Mesothelial cell of epicardium (in vitro differentiated cells): ENCODE measurements at regions not wholly inside any gene's neighbourhood (a gene's known extent, or its start where the extent isn't known, plus 50 kb on each side); places are given as distances from the start of the nearest gene placed in this dataset.

Experiments
- DNase-seq, 2 experiments: peaks; one replicate each; pipeline ENCODE4 v3.0.0; 2021; ENCODE audit warnings: low spot score in 2 of 2; ENCODE audit not compliant: unreplicated experiment in 2 of 2
- H3K27ac Mint-ChIP-seq: 2 replicates; pipeline ENCODE4 v1.8.0; 2021; ENCODE audit warnings: mixed read lengths
- H3K27me3 Mint-ChIP-seq: 2 replicates; pipeline ENCODE4 v1.8.0; 2021; ENCODE audit warnings: low read depth, mixed read lengths
- H3K36me3 Mint-ChIP-seq: 2 replicates; pipeline ENCODE4 v1.8.0; 2021; ENCODE audit warnings: mixed read lengths
- H3K4me1 Mint-ChIP-seq: 2 replicates; pipeline ENCODE4 v1.8.0; 2021; ENCODE audit warnings: mixed read lengths
- H3K4me3 Mint-ChIP-seq: 2 replicates; pipeline ENCODE4 v1.8.0; 2021; ENCODE audit warnings: mild to moderate bottlenecking, moderate library complexity, mixed read lengths
- H3K9me3 Mint-ChIP-seq: 2 replicates; pipeline ENCODE4 v1.8.0; 2021; ENCODE audit warnings: mixed read lengths
- TF ChIP-seq, protein P1 (sequence below): fragments of 200-600 bp; sonication (generic); IDR thresholded peaks from one replicate; pipeline ENCODE4 v1.5.0; 2021; ENCODE audit warnings: antibody characterized with exemption; ENCODE audit not compliant: unreplicated experiment

DNA sequence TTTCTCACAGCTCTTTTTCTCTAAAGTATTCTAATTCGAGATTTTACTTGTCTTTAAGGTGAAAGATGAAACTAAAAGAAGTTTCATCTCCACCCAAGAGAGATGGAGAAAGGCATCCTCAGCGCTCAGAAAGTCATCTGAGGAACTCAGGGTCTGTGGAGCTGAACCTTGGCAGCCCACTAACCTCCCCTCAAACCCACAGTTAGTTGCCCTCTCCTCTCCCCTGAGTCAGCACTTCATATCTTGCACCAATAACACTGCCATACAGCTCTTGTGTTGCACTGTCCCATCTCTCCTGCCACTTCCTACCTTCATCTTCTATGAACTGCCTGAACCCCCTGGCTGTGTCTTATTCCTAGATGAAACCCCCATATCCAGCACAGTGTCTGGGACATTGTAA lies 184.8 kb downstream of the RAB28 start:
- peaks cover 4% of the 10 kb centered on the region for H3K36me3 Mint-ChIP-seq

GRCh38 chr4:13298655-13299054 lies 185.5 kb downstream of the RAB28 start:
- Mint-ChIP-seq H3K27me3 (no peaks in the 10 kb centered on the region), H3K27ac (no peak overlapping the region), H3K4me3 (no peak overlapping the region), H3K36me3 (peaks cover 4% of the 10 kb centered on the region), H3K9me3 (peaks cover 34% of the 10 kb centered on the region), H3K4me1 (no peaks in the 10 kb centered on the region)
- no peak for DNase-seq
- TF ChIP-seq, protein P1, sequence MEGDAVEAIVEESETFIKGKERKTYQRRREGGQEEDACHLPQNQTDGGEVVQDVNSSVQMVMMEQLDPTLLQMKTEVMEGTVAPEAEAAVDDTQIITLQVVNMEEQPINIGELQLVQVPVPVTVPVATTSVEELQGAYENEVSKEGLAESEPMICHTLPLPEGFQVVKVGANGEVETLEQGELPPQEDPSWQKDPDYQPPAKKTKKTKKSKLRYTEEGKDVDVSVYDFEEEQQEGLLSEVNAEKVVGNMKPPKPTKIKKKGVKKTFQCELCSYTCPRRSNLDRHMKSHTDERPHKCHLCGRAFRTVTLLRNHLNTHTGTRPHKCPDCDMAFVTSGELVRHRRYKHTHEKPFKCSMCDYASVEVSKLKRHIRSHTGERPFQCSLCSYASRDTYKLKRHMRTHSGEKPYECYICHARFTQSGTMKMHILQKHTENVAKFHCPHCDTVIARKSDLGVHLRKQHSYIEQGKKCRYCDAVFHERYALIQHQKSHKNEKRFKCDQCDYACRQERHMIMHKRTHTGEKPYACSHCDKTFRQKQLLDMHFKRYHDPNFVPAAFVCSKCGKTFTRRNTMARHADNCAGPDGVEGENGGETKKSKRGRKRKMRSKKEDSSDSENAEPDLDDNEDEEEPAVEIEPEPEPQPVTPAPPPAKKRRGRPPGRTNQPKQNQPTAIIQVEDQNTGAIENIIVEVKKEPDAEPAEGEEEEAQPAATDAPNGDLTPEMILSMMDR: no peak

More for the DNA sequence above, 184.8 kb downstream of the RAB28 start:
- Mint-ChIP-seq H3K27me3 (no peaks in the 10 kb centered on the region), H3K9me3 (peaks cover 34% of the 10 kb centered on the region), H3K4me1 (no peaks in the 10 kb centered on the region), H3K4me3 (no peak overlapping the region), H3K27ac (no peak overlapping the region)
- DNase-seq: no peak
- TF ChIP-seq, protein P1: no peak

DNA sequence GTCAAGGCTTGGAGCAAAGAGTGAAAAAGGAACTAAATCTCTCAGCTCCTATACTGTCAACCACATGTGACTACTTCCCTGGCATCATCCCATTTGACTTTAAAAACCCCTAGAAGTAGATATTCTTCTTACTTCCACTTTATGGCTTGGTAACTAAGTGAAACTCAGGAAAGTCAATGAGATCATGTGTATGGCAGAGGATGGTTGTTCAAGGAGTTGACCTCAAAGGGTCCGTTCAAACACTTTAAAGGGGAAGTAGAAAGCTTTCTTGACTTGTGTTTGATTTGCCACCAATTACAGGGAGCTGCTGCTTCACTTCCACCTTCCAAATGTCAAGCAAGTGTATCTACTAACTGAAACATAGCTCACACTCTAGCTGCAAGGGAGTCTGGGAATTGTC lies 187.2 kb downstream of the RAB28 start:
- H3K27ac Mint-ChIP-seq: no peak overlapping the region
- peaks cover 4% of the 10 kb centered on the region for H3K36me3 Mint-ChIP-seq
- no peaks in the 10 kb centered on the region for H3K27me3 Mint-ChIP-seq
- H3K4me3 Mint-ChIP-seq: no peak overlapping the region
- TF ChIP-seq, protein P1: no peak
- no peaks in the 10 kb centered on the region for H3K4me1 Mint-ChIP-seq
- peaks cover 41% of the 10 kb centered on the region for H3K9me3 Mint-ChIP-seq
- DNase-seq: no peak

DNA sequence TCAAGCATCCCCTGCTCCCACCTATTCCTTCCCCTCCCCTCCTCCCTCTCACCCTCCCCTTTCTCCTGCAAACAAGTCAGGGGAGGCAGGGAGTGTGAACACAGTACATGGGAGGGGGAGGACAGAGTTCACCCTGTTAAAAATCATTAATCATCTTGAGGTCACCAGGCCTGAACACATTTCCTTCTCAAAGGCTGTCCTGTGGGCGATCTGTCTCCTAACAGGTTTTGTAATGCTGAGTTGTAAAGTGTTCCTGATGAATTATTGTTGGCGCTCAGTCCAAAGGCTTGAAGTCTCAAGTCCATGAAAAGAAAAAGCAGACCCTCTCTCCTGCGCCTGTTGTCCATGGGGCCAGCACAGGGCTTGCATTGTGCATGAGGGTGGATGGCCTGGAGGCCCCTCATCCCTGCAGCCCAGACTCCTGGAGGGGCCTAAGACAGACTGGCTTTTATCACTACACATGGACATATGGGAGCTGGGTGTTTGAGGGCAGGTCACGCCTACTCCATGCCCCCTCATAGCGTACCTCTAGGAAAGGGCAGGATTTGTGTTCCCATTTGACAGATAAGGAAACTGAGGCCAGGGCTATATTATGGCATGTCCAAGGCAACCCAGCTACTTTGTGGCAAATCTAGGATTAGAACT lies 189.1 kb downstream of the RAB28 start:
- H3K9me3 Mint-ChIP-seq: peaks cover 27% of the 10 kb centered on the region
- H3K36me3 Mint-ChIP-seq: peaks cover 2% of the 10 kb centered on the region
- no peaks in the 10 kb centered on the region for H3K4me1 Mint-ChIP-seq
- H3K4me3 Mint-ChIP-seq: no peak overlapping the region
- no peak for DNase-seq
- H3K27me3 Mint-ChIP-seq: no peaks in the 10 kb centered on the region
- H3K27ac Mint-ChIP-seq: no peak overlapping the region
- TF ChIP-seq, protein P1: no peak

DNA sequence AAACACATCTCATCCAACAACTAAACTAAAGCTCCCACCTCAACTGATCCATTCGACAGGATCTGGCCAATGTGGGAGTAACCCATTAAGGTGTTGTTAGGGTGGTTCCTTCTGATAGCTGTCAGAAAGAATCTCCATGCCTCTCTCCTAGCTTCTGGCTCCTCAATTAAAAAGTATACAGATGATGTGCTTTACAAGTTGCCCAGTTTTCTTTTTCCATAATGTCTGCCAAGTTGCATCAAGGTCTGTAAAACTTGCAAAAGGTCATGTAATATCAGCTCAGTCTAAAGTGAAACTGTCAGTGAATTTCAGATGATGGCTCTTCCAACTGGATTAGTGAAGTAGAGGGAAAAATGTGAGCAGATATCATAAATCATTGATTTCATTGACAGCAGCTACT lies 191.8 kb downstream of the RAB28 start:
- TF ChIP-seq, protein P1: no peak
- no peaks in the 10 kb centered on the region for H3K27me3 Mint-ChIP-seq
- no peak for DNase-seq
- H3K4me1 Mint-ChIP-seq: no peaks in the 10 kb centered on the region
- H3K9me3 Mint-ChIP-seq: peaks cover 35% of the 10 kb centered on the region
- H3K4me3 Mint-ChIP-seq: no peak overlapping the region
- H3K27ac Mint-ChIP-seq: no peak overlapping the region
- H3K36me3 Mint-ChIP-seq: no peaks in the 10 kb centered on the region

DNA sequence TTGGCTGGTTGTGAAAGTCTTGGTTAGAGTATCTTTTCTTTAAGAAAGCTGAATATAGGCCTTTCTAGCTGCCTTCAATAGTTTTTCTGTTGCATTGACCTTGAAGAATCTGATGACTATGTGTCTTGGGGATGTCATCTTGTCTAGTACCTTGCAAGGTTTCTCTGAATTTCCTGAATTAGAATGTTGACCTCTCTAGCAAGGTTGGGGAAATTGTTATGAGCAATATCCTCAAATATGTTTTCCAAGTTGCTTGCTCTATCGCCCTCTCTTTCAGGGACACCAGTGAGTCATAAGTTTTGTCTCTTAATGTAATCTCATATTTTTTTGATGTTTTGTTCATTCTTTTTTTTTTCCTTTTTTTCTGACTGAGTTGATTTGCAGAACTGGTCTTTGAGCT lies 194.7 kb downstream of the RAB28 start:
- H3K9me3 Mint-ChIP-seq: peaks cover 54% of the 10 kb centered on the region
- H3K27ac Mint-ChIP-seq: no peak overlapping the region

More for the DNA sequence above, 194.7 kb downstream of the RAB28 start:
- Mint-ChIP-seq H3K4me1 (no peaks in the 10 kb centered on the region), H3K36me3 (no peaks in the 10 kb centered on the region), H3K27me3 (no peaks in the 10 kb centered on the region), H3K4me3 (no peak overlapping the region)
- TF ChIP-seq, protein P1: no peak
- DNase-seq: no peak
